ENCODE measurements at regions not wholly inside any gene's neighbourhood (a gene's known extent, or its start where the extent isn't known, plus 50 kb on each side); places are given as distances from the start of the nearest gene placed in this dataset.

GRCh38 chr7:20064181-20064970, 152.8 kb downstream of the MACC1 start:
- no peak overlapping the region for H3K4me3 ChIP-seq (ENCODE audit: low read depth, low read length)
- no peak for TF ChIP-seq CTCF (IDR thresholded peaks at IDR 0.05; ENCODE audit: insufficient read depth, low read depth, low read length, missing control alignments)
- no peak for DNase-seq (ENCODE audit: low read depth)

DNA sequence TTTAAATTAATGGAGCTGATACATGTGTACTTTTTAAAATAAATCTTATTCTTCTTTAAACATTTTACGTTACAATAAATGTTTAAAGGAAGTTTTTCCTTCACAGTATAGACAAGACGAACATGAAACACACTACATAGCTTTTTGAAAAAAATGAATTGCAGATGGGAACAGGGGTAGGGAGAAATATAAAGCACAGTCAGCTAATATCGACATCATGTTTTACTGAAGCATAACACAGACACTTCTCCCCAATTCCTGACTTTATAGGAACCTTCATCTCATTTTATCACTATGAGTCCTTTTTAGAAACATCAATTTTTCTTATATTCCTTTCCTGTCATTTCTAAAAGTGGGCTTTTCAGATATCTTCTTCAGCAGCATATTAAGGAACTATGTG, 153.5 kb downstream of the MACC1 start:
- DNase-seq (ENCODE audit: low read depth) = no peak
- no peak overlapping the region for H3K4me3 ChIP-seq (ENCODE audit: low read depth, low read length)
- no peak for TF ChIP-seq CTCF (IDR thresholded peaks at IDR 0.05; ENCODE audit: insufficient read depth, low read depth, low read length, missing control alignments)

DNA sequence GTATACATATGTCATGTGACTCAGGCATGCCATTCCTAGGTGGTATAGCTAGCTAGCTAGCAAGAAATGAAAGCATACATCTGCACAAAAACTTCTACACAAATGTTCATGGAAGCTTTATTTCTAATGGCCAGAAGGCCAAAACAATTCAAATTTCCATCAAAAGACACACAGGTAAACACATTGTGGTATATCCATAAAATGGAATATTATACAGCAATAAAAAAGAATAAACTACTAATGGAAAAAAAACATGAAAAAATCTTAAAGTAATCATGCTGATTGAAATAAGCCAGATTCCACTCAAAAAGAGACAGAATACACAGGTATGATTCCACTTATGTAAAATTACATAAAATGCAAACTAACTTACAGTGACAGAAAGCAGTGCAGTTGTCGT, 154.3 kb downstream of the MACC1 start:
- no peak overlapping the region for H3K4me3 ChIP-seq (ENCODE audit: low read depth, low read length)
- no peak for DNase-seq (ENCODE audit: low read depth)
- no peak for TF ChIP-seq CTCF (IDR thresholded peaks at IDR 0.05; ENCODE audit: insufficient read depth, low read depth, low read length, missing control alignments)

- DNase-seq (ENCODE audit: low read depth) = no peak
- no peak for TF ChIP-seq CTCF (IDR thresholded peaks at IDR 0.05; ENCODE audit: insufficient read depth, low read depth, low read length, missing control alignments)
- H3K4me3 ChIP-seq (ENCODE audit: low read depth, low read length) = no peak overlapping the region
Measured at GRCh38 chr7:20053334-20054104, 163.7 kb downstream of the MACC1 start.

- H3K4me3 ChIP-seq (ENCODE audit: low read depth, low read length) = no peak overlapping the region
- no peak for DNase-seq (ENCODE audit: low read depth)
- TF ChIP-seq CTCF (IDR thresholded peaks at IDR 0.05; ENCODE audit: insufficient read depth, low read depth, low read length, missing control alignments) = no peak
Measured at GRCh38 chr7:20050241-20050966, 166.8 kb downstream of the MACC1 start.

DNA sequence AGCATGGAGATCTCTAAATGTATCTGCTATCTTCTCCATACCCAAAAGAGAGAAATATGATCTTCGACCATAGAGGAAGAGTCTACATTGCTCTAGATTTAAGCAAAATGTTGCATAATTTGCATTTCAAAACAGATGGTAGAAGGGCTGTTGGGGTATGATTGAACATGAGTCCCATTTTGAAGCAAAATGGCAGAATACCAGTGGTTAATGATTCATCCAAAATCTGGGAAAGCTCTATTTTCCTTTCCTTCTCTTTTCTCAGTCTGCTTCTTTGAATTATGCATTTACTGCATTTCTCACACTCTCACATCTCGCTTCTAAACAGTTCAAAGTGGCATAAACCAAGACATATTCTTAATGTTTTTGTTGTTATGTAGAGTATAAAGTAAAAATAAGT, 178.5 kb downstream of the MACC1 start:
- no peak for DNase-seq (ENCODE audit: low read depth)
- no peak overlapping the region for H3K4me3 ChIP-seq (ENCODE audit: low read depth, low read length)
- TF ChIP-seq CTCF (IDR thresholded peaks at IDR 0.05; ENCODE audit: insufficient read depth, low read depth, low read length, missing control alignments) = no peak

Data from GM12865 (cell line).